ENCODE measurements at regions not wholly inside any gene's neighbourhood (a gene's known extent, or its start where the extent isn't known, plus 50 kb on each side); places are given as distances from the start of the nearest gene placed in this dataset.

- no TSS peak for BruUV-seq (replicated peaks)
- dilution Hi-C loops (cut with MboI; ENCODE audit: extremely low pct_ligation_motif_present, low sequenced_read_pairs) (no loop called here), intact Hi-C loops (cut with micrococcal nuclease) (loop anchor here (10.0 kb wide), 1 partner anchor 257 kb away; no protein-coding TSS in a partner anchor)
- ChIA-PET POLR2A (no interaction called here), CTCF (no interaction called here)
- Histone ChIP-seq H3K79me2 (ENCODE audit: control insufficient read depth, insufficient read depth, low read length) (no peaks in the 10 kb centered on the region), H3K27me3 (ENCODE audit: control insufficient read depth in 2 of 2, insufficient read depth in 2 of 2, low read length in 2 of 2) (no peaks in the 10 kb centered on the region), H3K9me3 (replicated peaks; ENCODE audit: control insufficient read depth, insufficient read depth, low read length) (no peaks in the 10 kb centered on the region), H3K4me3 (replicated peaks in 1 of 3; ENCODE audit: insufficient read depth in 1 of 3, low read depth in 1 of 3, low read length in 3 of 3) (no peak overlapping the region), H4K20me1 (replicated peaks; ENCODE audit: control insufficient read depth, extremely low read depth, insufficient read depth, low read length) (no peaks in the 10 kb centered on the region), H3K9ac (replicated peaks; ENCODE audit: extremely low read depth, insufficient read depth, low read length) (no peak overlapping the region), H3K9me1 (replicated peaks; ENCODE audit: control insufficient read depth, extremely low read depth, insufficient read depth, low read length) (no peaks in the 10 kb centered on the region), H3K36me3 (ENCODE audit: control insufficient read depth in 2 of 2, extremely low read depth in 1 of 2, insufficient read depth in 2 of 2, low read length in 2 of 2) (no peaks in the 10 kb centered on the region), H3K4me1 (ENCODE audit: control insufficient read depth, extremely low read depth, insufficient read depth, low read length) (no peaks in the 10 kb centered on the region), H2AFZ (ENCODE audit: low read depth, low read length) (no peak overlapping the region), H3K27ac (ENCODE audit: insufficient read depth, low read depth, low read length) (no peak overlapping the region), H3K4me2 (ENCODE audit: insufficient read depth, low read length) (no peak overlapping the region)
- FAIRE-seq (no peak), DNase-seq (ENCODE audit: low read depth, low spot score) (no peak)
- TF ChIP-seq MYC (IDR thresholded peaks at IDR 0.05; ENCODE audit: low read depth, low read length) (no peak), MAX (IDR thresholded peaks at IDR 0.05; ENCODE audit: insufficient read depth, insufficient read length) (no peak), FOS (IDR thresholded peaks at IDR 0.05; ENCODE audit: borderline replicate concordance, insufficient read depth, low read length) (no peak), GATA2 (IDR thresholded peaks at IDR 0.05; ENCODE audit: insufficient read depth, insufficient read length, low read depth, low read length) (no peak), POLR2AphosphoS5 (IDR thresholded peaks at IDR 0.05; ENCODE audit: insufficient read depth, low read depth, low read length) (no peak), EZH2 (IDR thresholded peaks at IDR 0.05; ENCODE audit: borderline replicate concordance, low read depth, low read length, severe bottlenecking) (no peak), JUN (IDR thresholded peaks at IDR 0.05; ENCODE audit: borderline replicate concordance, insufficient read depth, insufficient read length, low read depth) (no peak), CTCF (IDR thresholded peaks at IDR 0.05; ENCODE audit: extremely low read depth in 1 of 2, insufficient read depth in 1 of 2, low read depth in 1 of 2, low read length in 2 of 2) (no peak), POLR2A (IDR thresholded peaks at IDR 0.05; ENCODE audit: low read depth, low read length) (no peak)
Observed at GRCh38 chr2:128581849-128582244, 263.2 kb upstream of the HS6ST1 start.
